ENCODE measurements at regions not wholly inside any gene's neighbourhood (a gene's known extent, or its start where the extent isn't known, plus 50 kb on each side); places are given as distances from the start of the nearest gene placed in this dataset.

DNA sequence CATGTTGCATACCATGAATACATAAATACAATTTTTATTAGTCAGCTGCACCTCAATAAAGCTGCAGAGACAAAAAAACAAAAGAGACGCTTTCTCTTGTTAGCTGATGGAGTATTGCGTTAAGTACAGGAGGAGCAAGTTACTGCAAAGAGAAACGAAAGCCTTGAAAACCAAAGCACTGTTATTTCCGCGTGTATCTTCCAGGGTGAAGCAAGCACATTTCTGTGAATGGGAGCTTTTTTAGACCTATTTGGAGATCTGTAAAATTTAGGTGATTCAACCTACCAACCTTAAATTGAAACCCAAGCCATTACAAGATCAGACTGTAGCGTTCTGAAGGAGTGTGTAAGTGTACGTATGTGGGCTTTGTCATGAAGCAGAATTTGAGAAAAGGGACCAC, 390.4 kb downstream of the SOX9 start:
- no peak for DNase-seq

GRCh38 chr17:72511874-72512273, 391.1 kb downstream of the SOX9 start:
- no peak for DNase-seq

DNA sequence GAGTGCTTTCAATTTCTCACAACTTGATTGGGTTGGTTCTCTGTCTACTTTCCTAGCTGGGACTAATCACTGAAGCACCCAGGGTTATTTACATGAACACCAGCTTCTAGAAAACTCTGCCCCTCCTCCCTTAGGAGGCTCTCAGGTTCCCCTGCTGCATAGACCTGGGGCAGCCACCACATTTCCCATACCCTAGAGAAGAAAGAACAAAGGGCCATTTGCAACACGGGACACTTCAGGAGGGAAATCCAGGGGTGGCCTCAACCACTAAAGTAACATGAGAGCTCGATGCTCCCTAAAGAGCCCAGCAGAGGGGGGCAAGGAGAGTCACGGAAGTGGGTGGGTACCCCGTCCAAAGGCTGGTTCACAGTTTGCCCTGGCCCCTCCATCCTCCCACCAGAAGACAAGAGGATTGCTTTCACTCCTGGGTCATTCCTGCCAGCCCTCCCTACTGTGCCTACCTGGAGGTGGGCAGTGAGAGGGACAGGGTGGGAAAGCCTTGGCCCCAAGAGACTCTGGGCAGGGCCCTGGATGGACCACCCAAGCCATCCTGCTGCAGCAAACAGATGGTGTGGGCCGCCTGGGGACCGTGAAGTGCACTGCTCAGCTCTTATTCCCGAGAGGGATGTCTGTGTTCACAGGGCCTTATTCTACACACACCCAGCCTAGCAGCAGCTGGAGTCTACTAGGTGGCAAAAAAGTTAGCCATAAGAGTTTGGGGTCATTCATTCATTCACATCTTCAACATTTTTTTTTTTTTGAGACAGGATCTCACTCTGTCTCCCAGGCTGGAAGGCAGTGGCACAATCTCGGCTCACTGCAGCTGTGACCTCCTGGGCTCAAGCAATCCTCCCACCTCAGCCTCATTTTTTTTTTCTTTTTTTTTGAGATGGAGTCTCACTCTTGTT, 392.1 kb downstream of the SOX9 start:
- DNase-seq: no peak

DNA sequence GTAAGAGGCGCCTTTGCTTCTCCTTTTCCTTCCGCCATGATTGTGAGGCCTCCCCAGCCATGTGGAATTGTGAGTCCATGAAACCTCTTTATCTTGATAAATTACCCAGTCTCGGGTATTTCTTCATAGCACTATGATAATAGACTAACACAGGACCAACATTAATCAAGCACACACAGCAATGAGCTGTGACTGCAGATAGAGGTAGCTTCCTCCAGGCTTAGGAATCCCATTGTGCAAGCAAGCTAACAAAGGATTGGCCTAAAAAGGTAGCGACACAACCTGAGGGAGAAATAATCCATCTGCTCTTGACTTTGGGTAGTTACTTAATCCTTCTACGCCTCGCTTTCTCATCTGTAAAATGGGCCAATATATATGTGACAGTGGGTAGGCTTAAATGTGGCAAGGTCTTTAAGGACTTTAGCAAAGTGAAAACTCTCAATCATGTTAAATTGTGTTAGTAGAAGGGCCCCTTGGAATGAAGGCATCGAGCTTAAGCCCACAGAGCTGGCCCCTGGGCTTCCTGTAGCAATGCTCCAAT, 393.6 kb downstream of the SOX9 start:
- DNase-seq: no peak

GRCh38 chr17:72514891-72515290, 394.1 kb downstream of the SOX9 start:
- no peak for DNase-seq

DNA sequence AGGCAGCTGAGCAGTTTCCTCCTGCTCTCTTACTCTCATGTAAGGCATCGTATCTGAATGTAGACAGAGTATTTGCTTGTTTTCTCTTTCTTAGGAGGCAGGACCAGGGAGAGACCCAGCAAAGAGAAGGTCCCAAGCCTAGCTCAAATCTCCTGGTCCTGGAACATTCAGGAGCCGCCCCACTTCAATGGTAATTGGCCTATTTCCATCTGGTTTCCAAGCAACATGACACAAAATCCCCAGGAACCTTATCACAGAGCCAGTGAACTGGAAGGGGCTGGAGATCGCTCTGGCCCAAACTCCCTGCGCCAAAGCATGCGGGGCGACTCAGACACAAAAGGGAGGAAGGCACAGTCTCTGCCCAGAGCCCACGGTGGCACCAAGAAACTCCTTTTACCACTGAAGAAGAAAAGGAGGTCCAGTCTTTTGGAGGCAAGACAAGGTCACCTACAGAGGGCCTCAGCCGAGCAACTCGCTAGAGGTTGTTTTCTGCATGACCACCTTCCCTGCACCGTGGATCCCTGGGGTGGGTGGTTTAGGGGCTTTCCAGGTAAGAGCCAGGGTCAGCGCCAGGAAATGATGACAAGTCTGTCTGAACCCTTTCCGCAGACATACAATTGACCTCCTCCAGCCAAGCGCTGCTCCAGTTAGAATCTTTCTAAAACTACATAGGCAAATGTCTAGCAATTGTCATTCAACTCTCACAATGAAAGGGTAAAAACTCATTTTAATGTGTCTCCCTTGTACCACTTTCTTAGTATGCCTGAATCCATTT, 394.7 kb downstream of the SOX9 start:
- no peak for DNase-seq

- DNase-seq: no peak
These were observed 396.1 kb downstream of the SOX9 start for GRCh38 chr17:72516772-72517399.

DNA sequence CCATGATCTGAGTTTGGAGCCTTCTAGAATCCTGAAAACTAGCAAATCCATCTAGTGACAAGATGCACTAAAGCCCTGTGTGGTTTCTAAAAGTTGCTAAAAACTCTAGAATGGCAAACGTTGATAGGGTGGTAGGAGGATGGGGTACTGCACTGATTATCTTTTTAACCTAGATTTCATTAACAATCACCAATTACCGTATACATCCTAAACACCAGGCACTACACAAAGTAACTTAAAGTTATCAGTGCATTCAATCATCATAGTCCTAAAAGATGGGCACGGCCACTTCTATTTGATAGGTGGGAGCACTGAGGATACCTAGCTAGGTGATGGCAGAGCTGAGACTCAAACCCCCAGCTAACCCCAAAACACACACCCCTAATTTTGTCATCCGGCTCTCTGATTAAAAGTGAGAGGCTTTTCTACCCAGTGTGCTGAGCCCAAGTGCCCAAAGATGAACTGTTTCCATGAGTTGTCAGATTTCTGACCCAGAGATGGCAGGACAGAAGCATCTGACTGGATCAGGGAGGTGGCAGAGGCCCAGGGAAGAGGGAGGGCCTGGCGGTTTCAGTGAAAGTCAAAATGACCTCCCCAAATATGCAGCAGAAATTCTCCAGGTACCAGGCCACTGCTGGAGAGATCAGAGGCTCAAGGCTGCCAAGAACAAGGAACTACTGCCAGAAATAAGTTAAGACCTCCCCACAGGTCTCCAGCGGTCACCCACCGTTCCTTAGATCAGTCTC, 396.8 kb downstream of the SOX9 start:
- no peak for DNase-seq

GRCh38 chr17:72518159-72518732, 397.4 kb downstream of the SOX9 start:
- no peak for DNase-seq

- no peak for DNase-seq
These were observed 398.2 kb downstream of the SOX9 start for GRCh38 chr17:72518753-72519597.

GRCh38 chr17:72519598-72519936, 398.7 kb downstream of the SOX9 start:
- no peak for DNase-seq

- DNase-seq: no peak
These were observed 400.0 kb downstream of the SOX9 start for GRCh38 chr17:72520665-72521303.

GRCh38 chr17:72523491-72523890, 402.7 kb downstream of the SOX9 start:
- no peak for DNase-seq

DNA sequence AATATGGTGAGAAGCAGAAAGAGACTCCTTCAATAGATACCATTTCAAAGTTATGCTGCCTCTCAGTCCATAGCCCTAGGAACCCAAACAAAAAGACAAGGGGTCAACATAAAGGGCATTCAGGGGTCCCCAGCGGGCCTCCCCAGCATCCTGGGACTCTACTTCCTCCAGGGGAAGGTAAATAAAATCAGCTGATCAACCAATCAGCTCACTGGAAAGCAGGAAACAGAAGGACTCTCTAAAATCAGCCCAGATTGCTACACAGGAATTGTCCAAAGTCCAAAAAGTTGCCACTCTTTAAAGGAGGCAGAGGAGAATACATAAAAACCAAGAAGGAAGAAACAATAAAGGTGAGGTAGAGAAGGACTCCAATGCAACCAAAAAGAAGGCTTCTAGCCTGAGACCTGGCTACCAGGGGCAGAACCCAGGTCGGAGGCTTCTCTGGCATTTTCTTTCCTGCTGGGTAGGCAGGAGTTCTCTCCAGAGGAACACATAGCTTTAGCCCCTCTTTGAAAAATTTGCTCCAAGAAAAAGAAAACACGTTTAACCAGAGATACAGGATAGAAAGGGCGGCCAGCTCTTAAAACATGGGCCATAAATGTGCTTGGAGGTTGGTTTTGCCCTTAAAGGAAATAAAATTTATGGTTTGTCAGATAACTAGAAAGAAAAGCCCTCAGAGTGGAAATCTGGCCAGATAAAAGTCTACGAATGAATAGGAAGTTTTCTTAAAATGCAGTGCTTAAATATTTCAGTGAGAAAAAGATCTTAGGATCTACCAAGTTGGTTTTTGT, 404.6 kb downstream of the SOX9 start:
- no peak for DNase-seq

DNA sequence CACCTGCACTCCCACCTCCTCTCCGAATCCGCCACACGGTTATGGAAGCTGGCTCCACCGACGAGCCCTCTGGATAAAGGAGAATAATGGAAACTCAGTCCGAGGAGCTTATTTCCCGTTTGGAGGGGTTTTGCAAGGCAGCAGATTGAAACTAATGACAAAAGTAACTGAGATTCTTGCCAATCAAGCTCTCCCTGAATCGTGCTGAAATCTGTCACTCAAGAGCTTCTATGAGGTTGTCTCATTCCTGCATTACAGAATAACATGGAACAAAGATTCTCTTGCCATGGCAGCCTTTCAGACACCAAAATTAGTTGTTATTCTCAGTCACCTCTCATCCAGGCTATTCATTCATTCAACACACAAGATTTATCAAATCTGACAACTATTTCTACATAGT, 405.9 kb downstream of the SOX9 start:
- no peak for DNase-seq

GRCh38 chr17:72527789-72528188, 407.0 kb downstream of the SOX9 start:
- DNase-seq: no peak

GRCh38 chr17:72528683-72529082, 407.9 kb downstream of the SOX9 start:
- no peak for DNase-seq

DNA sequence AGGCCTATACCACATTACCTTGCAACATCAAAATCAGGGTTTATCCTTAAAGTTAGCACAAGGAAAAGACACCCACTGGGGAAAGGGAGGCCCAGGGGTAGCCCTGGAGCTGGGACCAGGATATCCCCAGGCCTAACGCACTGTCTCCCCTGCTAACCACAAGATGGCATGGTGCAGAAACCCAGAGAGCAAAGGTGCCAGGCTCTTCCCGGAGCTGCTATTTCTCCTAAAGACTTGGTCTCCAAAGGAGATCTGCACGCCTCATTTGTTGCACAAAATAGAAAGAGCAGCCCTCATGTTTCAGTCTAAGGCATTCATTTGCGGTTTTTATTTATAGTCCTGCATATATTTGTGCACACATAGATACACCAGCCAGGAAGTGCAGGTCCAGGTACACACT, 408.6 kb downstream of the SOX9 start:
- DNase-seq: no peak

DNA sequence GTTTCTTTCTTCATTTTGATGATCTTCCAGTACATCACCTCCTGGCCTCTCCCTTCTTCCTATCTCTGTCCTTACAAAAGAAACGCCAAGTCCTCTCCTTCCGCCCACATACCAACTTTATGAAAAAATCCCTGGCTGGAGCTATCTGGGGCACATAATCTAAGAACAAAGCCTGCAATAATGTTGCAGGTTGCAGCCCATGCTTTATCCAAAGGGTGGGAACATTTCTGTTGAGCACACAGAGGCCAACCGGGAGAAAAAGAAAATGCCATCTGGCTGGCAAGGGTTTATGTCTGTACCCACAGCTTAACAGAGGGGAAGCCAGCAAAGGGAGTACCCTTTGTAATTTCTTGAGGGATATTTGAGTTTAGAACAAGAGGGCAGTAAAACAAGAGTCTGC, 409.6 kb downstream of the SOX9 start:
- DNase-seq: no peak

DNA sequence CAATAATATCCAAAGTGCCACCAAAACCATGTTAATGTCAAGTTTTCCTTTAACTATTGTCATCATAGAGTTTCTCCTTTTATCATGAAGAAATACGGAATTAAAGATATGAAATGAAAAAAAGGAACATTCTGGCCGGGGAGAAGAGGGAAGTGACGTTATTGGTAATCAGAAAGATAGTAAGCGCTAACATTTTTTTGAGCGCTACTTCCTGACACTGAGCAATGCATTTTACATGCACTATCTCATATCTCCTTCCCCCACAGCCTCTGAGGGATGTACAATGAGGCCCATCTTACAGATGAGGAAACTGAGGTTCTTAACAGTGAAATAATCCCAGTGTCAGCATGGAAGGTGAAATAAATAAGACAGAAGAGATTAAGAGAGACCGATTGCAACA, 410.9 kb downstream of the SOX9 start:
- DNase-seq: no peak
